Sigmoid colon (tissue), 6 donors: ENCODE measurements at regions not wholly inside any gene's neighbourhood (a gene's known extent, or its start where the extent isn't known, plus 50 kb on each side); places are given as distances from the start of the nearest gene placed in this dataset.

Experiments
- DNase-seq: peaks from one replicate; pipeline ENCODE4 v3.0.0-alpha.2; 2019
- H3K27ac ChIP-seq, 4 donors: fragments of 200-600 bp; sonication (generic); one replicate each; pipeline ENCODE4 v1.5.1; 2016 to 2019; ENCODE audit warnings: mild to moderate bottlenecking in 1 of 4
- H3K27me3 ChIP-seq, 3 donors: fragments of 200-600 bp; sonication (generic); one replicate each; pipeline ENCODE4 v1.5.1; 2019; ENCODE audit warnings: mild to moderate bottlenecking in 1 of 3
- H3K36me3 ChIP-seq, 4 donors: fragments of 200-600 bp; sonication (generic); one replicate each; pipeline ENCODE4 v1.5.1; 2016 to 2019
- H3K4me1 ChIP-seq, 4 donors: fragments of 200-600 bp; sonication (generic); one replicate each; pipeline ENCODE4 v1.5.1; 2017 to 2019
- H3K4me3 ChIP-seq, 4 donors: fragments of 200-600 bp; sonication (generic); one replicate each; pipeline ENCODE4 v1.5.1; 2017 to 2019; ENCODE audit warnings: mild to moderate bottlenecking in 2 of 4, moderate library complexity in 1 of 4
- H3K9me3 ChIP-seq, 4 donors: fragments of 200-600 bp in 3 of 4; sonication (generic) in 3 of 4; one replicate each; pipeline versions ENCODE4 v1.5.1 to v1.6.1; 2013 to 2019
- EP300 ChIP-seq, 4 donors: sonication (generic); formaldehyde crosslinking; IDR thresholded peaks; one replicate each; pipeline ENCODE4 v1.6.1; 2017; ENCODE audit warnings: antibody characterized with exemption in 4 of 4
- POLR2A ChIP-seq, 2 donors: fragments of 450-650 bp; IDR thresholded peaks; one replicate each; pipeline ENCODE4 v1.6.1; 2016; ENCODE audit warnings: antibody characterized with exemption in 2 of 2, mild to moderate bottlenecking in 2 of 2, moderate library complexity in 2 of 2
- POLR2AphosphoS5 ChIP-seq, 4 donors: sonication (generic); formaldehyde crosslinking; IDR thresholded peaks; one replicate each; pipeline ENCODE4 v1.6.1; 2017; ENCODE audit warnings: antibody characterized with exemption in 4 of 4
- whole genome bisulfite sequencing, 2 donors: extraction: QIAGEN DNeasy Blood & Tissue Kit; methylation state at CpG; one replicate each; pipeline ENCODE4 v1.1.7; 2013; 5-methylcytosine and 5-hydroxymethylcytosine counted together
- intact Hi-C: fragments of 100-400 bp; cut with DNase I; formaldehyde crosslinking; loops from one replicate; pipeline ENCODE4 v1.15.1; 2023
- TF ChIP-seq, protein P1 (sequence below), 4 experiments: fragments of 450-650 bp in 3 of 4; fragments of 200-600 bp in 1 of 4; IDR thresholded peaks; one replicate each; pipeline ENCODE4 v1.5.1; 2016 to 2019; ENCODE audit warnings: antibody characterized with exemption in 4 of 4, mild to moderate bottlenecking in 3 of 4, moderate library complexity in 2 of 4
- donor health status: healthy with polysubstance abuse.
- donor health status: healthy.

DNA sequence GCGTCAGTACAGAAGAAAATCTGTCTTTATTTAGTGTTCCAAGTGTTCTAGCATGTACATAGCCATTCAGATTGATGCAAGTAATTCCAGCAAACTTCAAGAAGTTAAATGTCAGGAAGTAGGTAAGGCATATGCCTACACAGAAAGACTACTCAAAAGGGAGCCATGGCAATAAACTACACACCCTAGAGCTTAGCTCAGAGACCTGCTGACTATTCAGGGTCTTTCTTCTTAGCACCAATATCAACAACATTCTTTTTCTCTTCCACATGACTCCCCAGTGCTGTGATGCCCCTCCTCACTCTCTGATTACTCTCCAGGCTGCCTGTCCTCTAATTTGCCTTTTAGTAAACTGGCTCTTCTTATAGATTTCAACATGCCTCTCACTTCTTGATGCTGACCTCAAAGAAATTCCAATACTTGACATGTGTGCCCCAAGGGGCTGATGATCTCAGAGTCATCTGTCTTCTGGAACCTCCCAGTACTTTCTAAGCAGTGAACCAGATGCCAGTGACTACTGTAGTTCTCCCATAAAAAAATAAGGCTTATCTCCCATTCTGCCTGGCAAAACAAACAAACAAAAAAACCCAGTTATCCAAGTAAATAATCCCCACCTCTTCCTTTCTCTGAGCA is 909.2 kb upstream of the FANCL start:
- intact Hi-C loops: no loop called here
- Histone ChIP-seq H3K4me3 (no peak overlapping the region), H3K27me3 (no peaks in the 10 kb centered on the region), H3K9me3 (no peaks in the 10 kb centered on the region), H3K27ac (no peak overlapping the region), H3K4me1 (no peaks in the 10 kb centered on the region), H3K36me3 (no peaks in the 10 kb centered on the region)
- TF ChIP-seq POLR2AphosphoS5 (IDR thresholded peaks at IDR 0.05) (no peak), EP300 (IDR thresholded peaks at IDR 0.05) (no peak), POLR2A (IDR thresholded peaks at IDR 0.05) (no peak)
- TF ChIP-seq, protein P1, sequence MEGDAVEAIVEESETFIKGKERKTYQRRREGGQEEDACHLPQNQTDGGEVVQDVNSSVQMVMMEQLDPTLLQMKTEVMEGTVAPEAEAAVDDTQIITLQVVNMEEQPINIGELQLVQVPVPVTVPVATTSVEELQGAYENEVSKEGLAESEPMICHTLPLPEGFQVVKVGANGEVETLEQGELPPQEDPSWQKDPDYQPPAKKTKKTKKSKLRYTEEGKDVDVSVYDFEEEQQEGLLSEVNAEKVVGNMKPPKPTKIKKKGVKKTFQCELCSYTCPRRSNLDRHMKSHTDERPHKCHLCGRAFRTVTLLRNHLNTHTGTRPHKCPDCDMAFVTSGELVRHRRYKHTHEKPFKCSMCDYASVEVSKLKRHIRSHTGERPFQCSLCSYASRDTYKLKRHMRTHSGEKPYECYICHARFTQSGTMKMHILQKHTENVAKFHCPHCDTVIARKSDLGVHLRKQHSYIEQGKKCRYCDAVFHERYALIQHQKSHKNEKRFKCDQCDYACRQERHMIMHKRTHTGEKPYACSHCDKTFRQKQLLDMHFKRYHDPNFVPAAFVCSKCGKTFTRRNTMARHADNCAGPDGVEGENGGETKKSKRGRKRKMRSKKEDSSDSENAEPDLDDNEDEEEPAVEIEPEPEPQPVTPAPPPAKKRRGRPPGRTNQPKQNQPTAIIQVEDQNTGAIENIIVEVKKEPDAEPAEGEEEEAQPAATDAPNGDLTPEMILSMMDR (IDR thresholded peaks at IDR 0.05): no peak
- DNase-seq: no peak
- 81 to 86% methylated on average over 1 of the region's 1 CpG for WGBS, 2 donors

DNA sequence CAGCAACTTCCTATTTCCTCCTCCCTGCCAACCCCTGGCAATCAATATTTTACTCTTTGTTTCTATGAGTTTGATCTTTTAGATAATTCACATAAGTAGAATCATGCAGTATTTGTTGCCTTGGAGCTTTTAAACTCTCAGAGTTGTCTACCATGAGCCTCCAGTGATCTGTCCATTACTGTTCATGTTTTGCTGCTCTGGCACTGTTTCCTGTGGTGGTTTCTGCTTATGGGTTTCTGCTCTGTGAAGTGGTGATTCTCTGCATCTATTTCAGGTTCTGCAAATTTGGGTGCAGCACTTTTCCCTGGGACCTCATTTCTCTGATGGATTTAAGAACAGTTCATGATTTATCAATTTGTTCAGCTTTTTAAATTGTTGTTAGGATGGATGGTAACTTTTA is 908.1 kb upstream of the FANCL start:
- Histone ChIP-seq H3K4me3 (no peak overlapping the region), H3K9me3 (no peaks in the 10 kb centered on the region), H3K4me1 (no peaks in the 10 kb centered on the region), H3K27ac (no peak overlapping the region), H3K27me3 (no peaks in the 10 kb centered on the region), H3K36me3 (no peaks in the 10 kb centered on the region)
- intact Hi-C loops: no loop called here
- no peak for TF ChIP-seq POLR2A (IDR thresholded peaks at IDR 0.05)
- TF ChIP-seq EP300 (IDR thresholded peaks at IDR 0.05): no peak
- TF ChIP-seq, protein P1 (IDR thresholded peaks at IDR 0.05): no peak
- TF ChIP-seq POLR2AphosphoS5 (IDR thresholded peaks at IDR 0.05): no peak
- DNase-seq: no peak

DNA sequence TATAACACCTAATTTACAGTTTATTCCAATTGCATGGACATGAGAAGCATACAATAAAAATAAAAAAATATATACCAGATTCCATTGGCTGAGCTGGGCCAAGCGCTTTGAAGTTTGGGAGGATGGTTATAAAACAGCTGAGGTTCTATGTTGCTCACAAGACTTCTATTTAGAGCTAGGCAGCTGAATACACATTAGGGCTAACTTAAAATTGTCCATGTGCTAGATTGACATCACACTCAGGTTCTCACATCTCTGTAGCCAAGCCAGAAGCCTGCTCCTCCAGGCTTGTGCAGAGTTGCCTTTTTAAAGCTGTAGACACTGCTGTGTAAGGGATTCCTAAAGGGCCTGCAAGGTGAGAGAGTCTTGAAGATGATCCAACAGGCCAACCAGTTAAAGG is 871.1 kb upstream of the FANCL start:
- Histone ChIP-seq H3K27me3 (no peaks in the 10 kb centered on the region), H3K27ac (peak overlapping the region in 1 of 4 donors; percentile 10), H3K9me3 (no peaks in the 10 kb centered on the region), H3K4me3 (no peak overlapping the region), H3K36me3 (no peaks in the 10 kb centered on the region), H3K4me1 (peaks cover 0 to 16% (median 0%) of the 10 kb centered on the region in 4 donors)
- DNase-seq: no peak
- intact Hi-C loops: no loop called here
- TF ChIP-seq POLR2AphosphoS5 (IDR thresholded peaks at IDR 0.05): peak in 2 of 4 donors; percentile 58 to 70
- no peak for TF ChIP-seq POLR2A (IDR thresholded peaks at IDR 0.05)
- 80 to 89% methylated on average over 1 of the region's 1 CpG for WGBS, 2 donors

DNA sequence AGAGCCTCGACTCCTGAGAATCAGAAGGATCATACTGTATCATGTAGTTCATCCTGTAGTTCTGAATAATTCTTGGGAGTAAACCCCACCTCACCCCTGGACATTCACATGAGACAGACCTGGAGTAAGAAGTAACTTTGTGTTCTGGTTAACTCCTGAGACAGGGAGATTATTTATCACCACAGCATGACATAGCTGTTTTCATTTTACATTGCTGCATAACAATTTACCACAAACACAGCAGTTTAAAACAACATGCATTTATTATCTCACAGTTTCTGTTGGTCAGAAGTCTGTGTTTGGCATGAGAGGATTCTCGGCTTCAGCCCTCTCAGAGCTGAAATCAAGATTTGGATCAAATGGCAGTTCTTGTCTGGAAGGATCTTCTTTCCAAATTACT is 855.8 kb upstream of the FANCL start:
- Histone ChIP-seq H3K4me1 (no peaks in the 10 kb centered on the region), H3K36me3 (no peaks in the 10 kb centered on the region), H3K27ac (no peak overlapping the region), H3K4me3 (no peak overlapping the region), H3K27me3 (no peaks in the 10 kb centered on the region), H3K9me3 (peaks cover 0 to 12% (median 8%) of the 10 kb centered on the region in 4 donors)
- no peak for TF ChIP-seq POLR2A (IDR thresholded peaks at IDR 0.05)
- TF ChIP-seq, protein P1 (IDR thresholded peaks at IDR 0.05): no peak
- TF ChIP-seq EP300 (IDR thresholded peaks at IDR 0.05): no peak
- TF ChIP-seq POLR2AphosphoS5 (IDR thresholded peaks at IDR 0.05): no peak
- DNase-seq: no peak
- intact Hi-C loops: no loop called here
- 68 to 75% methylated on average over 2 of the region's 2 CpGs for WGBS, 2 donors

DNA sequence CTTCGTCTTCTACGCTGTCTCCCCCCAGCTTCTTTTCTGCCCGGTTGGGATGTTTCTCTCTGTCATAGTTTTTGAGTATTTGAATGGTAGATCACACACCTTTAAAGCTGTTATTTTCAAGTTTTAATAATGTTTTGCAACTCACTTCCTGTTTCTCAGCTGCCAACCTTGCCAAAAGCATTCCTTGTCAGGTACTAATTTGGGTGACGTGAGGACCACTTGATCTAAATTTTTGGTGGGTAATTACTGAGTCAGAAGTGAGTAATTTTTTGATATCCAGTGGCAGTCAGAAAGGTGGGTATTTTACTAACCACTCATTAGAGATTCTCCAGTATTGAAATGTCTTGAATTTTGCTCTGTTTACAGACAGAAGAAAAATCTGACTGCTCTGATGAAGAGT is 852.4 kb upstream of the FANCL start:
- H3K36me3 ChIP-seq: no peaks in the 10 kb centered on the region
- 83 to 90% methylated on average over 4 of the region's 4 CpGs for WGBS, 2 donors
- no peak overlapping the region for H3K27ac ChIP-seq
- H3K4me1 ChIP-seq: no peaks in the 10 kb centered on the region
- DNase-seq: no peak
- intact Hi-C loops: no loop called here
- TF ChIP-seq, protein P1 (IDR thresholded peaks at IDR 0.05): no peak
- TF ChIP-seq POLR2AphosphoS5 (IDR thresholded peaks at IDR 0.05): no peak
- no peak for TF ChIP-seq POLR2A (IDR thresholded peaks at IDR 0.05)
- no peak for TF ChIP-seq EP300 (IDR thresholded peaks at IDR 0.05)
- peaks cover 0 to 4% (median 2%) of the 10 kb centered on the region in 4 donors for H3K9me3 ChIP-seq
- H3K27me3 ChIP-seq: no peaks in the 10 kb centered on the region
- no peak overlapping the region for H3K4me3 ChIP-seq
